Left lung (tissue), 4 donors: ENCODE measurements at regions not wholly inside any gene's neighbourhood (a gene's known extent, or its start where the extent isn't known, plus 50 kb on each side); places are given as distances from the start of the nearest gene placed in this dataset.

Experiments used
- ATAC-seq: fragments of 200-7000 bp; cut with Tn5 transposase; one replicate; pipeline ENCODE4 v1.9.1; 2020; ENCODE audit warnings: moderate library complexity
- DNase-seq, 4 donors: peaks; one replicate each; pipeline ENCODE4 v3.0.0-alpha.2; 2013 to 2020
- H3K27ac ChIP-seq, 2 donors: fragments of 200-600 bp; sonication (generic) in 1 of 2; one replicate each; pipeline versions ENCODE4 v1.5.0 to v1.8.0; 2020 to 2021
- H3K27me3 ChIP-seq, 2 donors: fragments of 200-600 bp; sonication (generic) in 1 of 2; one replicate each; pipeline versions ENCODE4 v1.5.0 to v1.8.0; 2020 to 2021
- H3K36me3 ChIP-seq, 2 donors: fragments of 200-600 bp; sonication (generic) in 1 of 2; one replicate each; pipeline versions ENCODE4 v1.5.0 to v1.8.0; 2020 to 2021
- H3K4me1 ChIP-seq, 2 donors: fragments of 200-600 bp; one replicate each; pipeline ENCODE4 v1.8.0; 2021
- H3K4me3 ChIP-seq, 2 donors: fragments of 200-600 bp; sonication (generic) in 1 of 2; one replicate each; pipeline versions ENCODE4 v1.5.0 to v1.8.0; 2020 to 2021; ENCODE audit warnings: mild to moderate bottlenecking in 1 of 2
- H3K9me3 ChIP-seq, 2 donors: fragments of 200-600 bp; sonication (generic) in 1 of 2; one replicate each; pipeline versions ENCODE4 v1.5.0 to v1.8.0; 2020 to 2021
- CTCF ChIP-seq, 2 donors: fragments of 200-600 bp; sonication (generic) in 1 of 2; IDR thresholded peaks; one replicate each; pipeline versions ENCODE4 v1.5.0 to v1.8.0; 2021; ENCODE audit warnings: antibody characterized with exemption in 2 of 2
- intact Hi-C, 2 donors: fragments of 100-400 bp; cut with DNase I; formaldehyde crosslinking; loops; one replicate each; pipeline versions ENCODE4 v1.11.2 to v1.14.2; 2022
- donor health status: DM: no; HTN: yes; CAD: no.
- donor health status: DM: no; HTN: no; CAD: no.

- intact Hi-C loops, result no loop called here
- no peak overlapping the region for H3K4me3 ChIP-seq
- H3K27ac ChIP-seq, result no peak overlapping the region
- no peak for ATAC-seq
- H3K4me1 ChIP-seq, result no peaks in the 10 kb centered on the region
- no peak for TF ChIP-seq CTCF (IDR thresholded peaks at IDR 0.05)
- H3K36me3 ChIP-seq, result no peaks in the 10 kb centered on the region
- no peaks in the 10 kb centered on the region for H3K27me3 ChIP-seq
- DNase-seq, result no peak
- H3K9me3 ChIP-seq, result no peaks in the 10 kb centered on the region
Measured at GRCh38 chr11:25939691-25940090, 392.2 kb upstream of the ANO3 start.

DNA sequence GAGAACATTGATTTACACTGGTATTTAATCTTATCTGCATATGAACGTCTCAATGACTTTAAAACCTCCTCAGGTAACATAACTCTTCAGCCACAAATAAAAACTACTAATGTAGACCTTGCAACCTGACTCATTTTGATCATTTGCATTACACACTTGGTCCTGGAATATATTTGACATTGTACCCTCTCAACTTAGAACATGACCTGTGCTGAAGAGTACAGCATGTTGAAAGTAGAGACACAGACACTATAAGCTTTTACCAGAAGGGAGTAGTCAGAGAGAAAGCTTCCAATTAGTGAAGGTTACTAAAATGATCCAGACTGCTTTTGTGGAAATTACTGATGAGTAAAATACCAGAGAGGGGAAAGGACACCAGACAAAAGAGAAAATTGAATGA, 390.6 kb upstream of the ANO3 start:
- DNase-seq (no peak), ATAC-seq (no peak)
- Histone ChIP-seq H3K9me3 (no peaks in the 10 kb centered on the region), H3K4me1 (no peaks in the 10 kb centered on the region), H3K4me3 (no peak overlapping the region), H3K27ac (no peak overlapping the region), H3K27me3 (no peaks in the 10 kb centered on the region), H3K36me3 (no peaks in the 10 kb centered on the region)
- intact Hi-C loops, result no loop called here
- TF ChIP-seq CTCF (IDR thresholded peaks at IDR 0.05), result no peak

- H3K4me3 ChIP-seq, result no peak overlapping the region
- no peak for TF ChIP-seq CTCF (IDR thresholded peaks at IDR 0.05)
- ATAC-seq, result peak; percentile 57
- DNase-seq, result no peak
- H3K9me3 ChIP-seq, result no peaks in the 10 kb centered on the region
- H3K4me1 ChIP-seq, result no peaks in the 10 kb centered on the region
- intact Hi-C loops, result no loop called here
- no peaks in the 10 kb centered on the region for H3K27me3 ChIP-seq
- no peaks in the 10 kb centered on the region for H3K36me3 ChIP-seq
- no peak overlapping the region for H3K27ac ChIP-seq
Measured at GRCh38 chr11:25943031-25943430, 388.9 kb upstream of the ANO3 start.

GRCh38 chr11:25943777-25944661, 387.9 kb upstream of the ANO3 start:
- Histone ChIP-seq H3K9me3 (no peaks in the 10 kb centered on the region), H3K27me3 (no peaks in the 10 kb centered on the region), H3K27ac (no peak overlapping the region), H3K4me1 (no peaks in the 10 kb centered on the region), H3K36me3 (no peaks in the 10 kb centered on the region), H3K4me3 (no peak overlapping the region)
- no peak for TF ChIP-seq CTCF (IDR thresholded peaks at IDR 0.05)
- DNase-seq, result peak in 1 of 4 donors; percentile 52
- peak; percentile 35 for ATAC-seq
- intact Hi-C loops, result no loop called here

DNA sequence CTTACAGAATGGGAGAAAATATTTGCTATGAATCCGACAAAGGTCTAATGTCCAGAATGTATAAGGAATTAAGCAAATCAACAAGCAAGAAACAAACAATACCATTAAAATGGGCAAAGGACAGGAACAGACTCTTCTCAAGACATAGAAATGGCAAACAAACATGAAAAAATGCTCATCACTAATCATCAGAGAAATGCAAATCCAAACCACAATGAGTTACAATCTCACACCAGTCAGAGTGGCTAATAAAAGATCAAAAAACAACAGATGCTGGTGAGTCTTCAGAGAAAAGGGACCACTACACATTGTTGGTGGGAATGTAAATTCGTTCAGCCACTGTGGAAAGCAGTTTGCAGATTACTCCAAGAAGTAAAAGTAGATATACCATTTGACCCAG, 382.0 kb upstream of the ANO3 start:
- no peaks in the 10 kb centered on the region for H3K36me3 ChIP-seq
- intact Hi-C loops, result no loop called here
- DNase-seq (no peak), ATAC-seq (no peak)
- no peak for TF ChIP-seq CTCF (IDR thresholded peaks at IDR 0.05)
- H3K4me3 ChIP-seq, result no peak overlapping the region
- peaks cover 0 to 3% of the 10 kb centered on the region in 2 donors for H3K9me3 ChIP-seq
- H3K27me3 ChIP-seq, result no peaks in the 10 kb centered on the region
- no peaks in the 10 kb centered on the region for H3K4me1 ChIP-seq
- H3K27ac ChIP-seq, result no peak overlapping the region
